GM23248 (cell line): ENCODE measurements at regions not wholly inside any gene's neighbourhood (a gene's known extent, or its start where the extent isn't known, plus 50 kb on each side); places are given as distances from the start of the nearest gene placed in this dataset.
"Not testable (repeated sequence)": the region's sequence is repeated elsewhere in the genome, so short reads cannot be mapped to it uniquely, and the experiment has no call there.

Experiments used
- DNase-seq: peaks from one replicate; pipeline ENCODE4 v3.0.0-alpha.2; 2015
- H2AFZ ChIP-seq: fragments of 200-600 bp; sonication (generic); 2 replicates; pipeline ENCODE4 v1.6.1; 2016; ENCODE audit warnings: antibody characterized with exemption
- H3F3A ChIP-seq: fragments of 200-600 bp; sonication (generic); 2 replicates; pipeline ENCODE4 v1.6.1; 2016; ENCODE audit warnings: mild to moderate bottlenecking, antibody characterized with exemption, mixed run types; ENCODE audit not compliant: insufficient read depth
- H3K27ac ChIP-seq: fragments of 200-600 bp; sonication (generic); 2 replicates; pipeline ENCODE4 v1.5.1; 2016; ENCODE audit warnings: mild to moderate bottlenecking
- H3K27me3 ChIP-seq: fragments of 200-600 bp; sonication (generic); replicated peaks from 2 replicates; pipeline ENCODE4 v1.6.1; 2016; ENCODE audit warnings: mild to moderate bottlenecking; ENCODE audit not compliant: insufficient read depth
- H3K36me3 ChIP-seq: fragments of 200-600 bp; sonication (generic); 2 replicates; pipeline ENCODE4 v1.6.1; 2016; ENCODE audit warnings: low read depth, mild to moderate bottlenecking
- H3K4me1 ChIP-seq: fragments of 200-600 bp; sonication (generic); 2 replicates; pipeline ENCODE4 v1.6.1; 2016; ENCODE audit warnings: mild to moderate bottlenecking; ENCODE audit not compliant: insufficient read depth
- H3K4me2 ChIP-seq: fragments of 200-600 bp; sonication (generic); one replicate; pipeline ENCODE4 v1.6.1; 2016; ENCODE audit warnings: mild to moderate bottlenecking; ENCODE audit not compliant: unreplicated experiment
- H3K4me3 ChIP-seq: fragments of 200-600 bp; sonication (generic); 2 replicates; pipeline ENCODE4 v1.5.1; 2016; ENCODE audit warnings: mild to moderate bottlenecking
- H3K79me2 ChIP-seq: fragments of 200-600 bp; sonication (generic); 2 replicates; pipeline ENCODE4 v1.6.1; 2016; ENCODE audit warnings: mild to moderate bottlenecking; ENCODE audit not compliant: insufficient read depth
- H3K9ac ChIP-seq: fragments of 200-600 bp; sonication (generic); 2 replicates; pipeline ENCODE4 v1.6.1; 2016; ENCODE audit warnings: mild to moderate bottlenecking
- H3K9me2 ChIP-seq: fragments of 200-600 bp; sonication (generic); 2 replicates; pipeline ENCODE4 v1.6.1; 2016; ENCODE audit warnings: mixed run types, mild to moderate bottlenecking, moderate library complexity; ENCODE audit not compliant: insufficient read depth
- H3K9me3 ChIP-seq: fragments of 200-600 bp; sonication (generic); one replicate; pipeline ENCODE4 v1.6.1; 2017; ENCODE audit warnings: low read depth
- H4K20me1 ChIP-seq: fragments of 200-600 bp; sonication (generic); 2 replicates; pipeline ENCODE4 v1.6.0; 2016; ENCODE audit not compliant: insufficient read depth
- EZH2 ChIP-seq: fragments of 200-600 bp; sonication (generic); IDR thresholded peaks from 2 replicates; pipeline ENCODE4 v1.6.1; 2018; ENCODE audit warnings: antibody characterized with exemption, mild to moderate bottlenecking; ENCODE audit not compliant: insufficient read depth, poor library complexity, severe bottlenecking
- EZH2phosphoT487 ChIP-seq: fragments of 200-600 bp; sonication (generic); IDR thresholded peaks from 2 replicates; pipeline ENCODE4 v1.6.1; 2018; ENCODE audit warnings: antibody characterized with exemption, moderate library complexity, mild to moderate bottlenecking, low read depth; ENCODE audit not compliant: insufficient read depth
- WGBS, 2 experiments: methylation state at CpG; one replicate each; pipeline ENCODE4 v1.1.6; 2015 to 2017; ENCODE audit warnings: low lambda C conversion rate in 2 of 2, low coverage in 1 of 2; ENCODE audit errors: missing lambda C conversion rate in 2 of 2; 5-methylcytosine and 5-hydroxymethylcytosine counted together
- in situ Hi-C: fragments of 300-500 bp; cut with MboI; formaldehyde crosslinking; loops from 2 replicates; pipeline ENCODE4 v1.15.0; 2020

- Histone ChIP-seq H3K36me3 (no peaks in the 10 kb centered on the region), H2AFZ (no peak overlapping the region), H3K4me1 (peaks cover 7% of the 10 kb centered on the region; the same call in 1 of the 2 replicates), H3F3A (no peaks in the 10 kb centered on the region), H3K9me2 (no peaks in the 10 kb centered on the region), H3K27me3 (no peaks in the 10 kb centered on the region), H3K27ac (no peak overlapping the region), H3K9me3 (no peaks in the 10 kb centered on the region), H4K20me1 (no peaks in the 10 kb centered on the region), H3K9ac (no peak overlapping the region), H3K4me2 (no peak overlapping the region), H3K79me2 (no peaks in the 10 kb centered on the region), H3K4me3 (no peak overlapping the region)
- peak; percentile 40 for DNase-seq
- in situ Hi-C loops = no loop called here
- TF ChIP-seq EZH2 = no peak
- no peak for TF ChIP-seq EZH2phosphoT487
- 10 to 19% methylated on average over 1 of the region's 1 CpG for WGBS, 2 experiments
These were observed 69.3 kb upstream of the WARS2 start for GRCh38 chr1:119209596-119210295.

DNA sequence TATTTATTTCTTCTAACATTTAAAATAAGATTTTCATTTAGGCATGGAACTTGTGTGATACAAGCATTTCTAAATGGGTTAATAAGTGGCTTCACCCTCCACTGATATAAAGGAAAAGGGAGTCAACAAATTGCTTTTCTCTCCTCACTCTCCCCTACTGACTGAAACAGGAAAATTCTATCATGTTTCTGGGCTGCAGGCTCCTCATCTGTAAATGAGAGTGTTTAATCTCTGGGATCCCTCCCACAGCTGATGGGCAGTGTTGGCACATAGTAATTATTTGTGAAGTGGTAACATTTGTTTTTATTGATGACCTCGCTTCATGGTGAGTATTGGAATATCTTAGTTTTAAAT is 69.8 kb upstream of the WARS2 start:
- Histone ChIP-seq H3K9me3 (no peaks in the 10 kb centered on the region), H3K79me2 (no peaks in the 10 kb centered on the region), H3K9ac (no peak overlapping the region), H3K36me3 (no peaks in the 10 kb centered on the region), H3K4me1 (peaks cover 7% of the 10 kb centered on the region; the same call in 1 of the 2 replicates), H3F3A (no peaks in the 10 kb centered on the region), H3K4me3 (no peak overlapping the region), H3K27me3 (no peaks in the 10 kb centered on the region), H2AFZ (no peak overlapping the region), H4K20me1 (no peaks in the 10 kb centered on the region), H3K4me2 (no peak overlapping the region), H3K9me2 (no peaks in the 10 kb centered on the region), H3K27ac (no peak overlapping the region)
- no peak for DNase-seq
- in situ Hi-C loops = no loop called here
- TF ChIP-seq EZH2phosphoT487 (no peak), EZH2 (no peak)
- 86 to 95% methylated on average over 1 of the region's 1 CpG for WGBS, 2 experiments

GRCh38 chr1:119213213-119213612 is 72.8 kb upstream of the WARS2 start:
- DNase-seq = not testable (repeated sequence)
- WGBS, 2 experiments = 83 to 87% methylated on average over 1 of the region's 1 CpG

GRCh38 chr1:119214961-119215360 is 74.5 kb upstream of the WARS2 start:
- H2AFZ ChIP-seq, H3K4me3 ChIP-seq, H3K36me3 ChIP-seq, H3K4me2 ChIP-seq, in situ Hi-C loops, H3K27ac ChIP-seq, H3K9ac ChIP-seq, H3F3A ChIP-seq, H3K9me2 ChIP-seq, H3K79me2 ChIP-seq, H3K9me3 ChIP-seq, H4K20me1 ChIP-seq, H3K27me3 ChIP-seq, H3K4me1 ChIP-seq, DNase-seq: not testable (repeated sequence)
- 87 to 95% methylated on average over 6 of the region's 6 CpGs for WGBS, 2 experiments

More at GRCh38 chr1:119213213-119213612, 72.8 kb upstream of the WARS2 start:
- H3K4me1 ChIP-seq, H3K79me2 ChIP-seq, H2AFZ ChIP-seq, H3K36me3 ChIP-seq, H3K9ac ChIP-seq, H3K4me2 ChIP-seq, H3F3A ChIP-seq, H3K4me3 ChIP-seq, H3K27ac ChIP-seq, H3K27me3 ChIP-seq, H3K9me2 ChIP-seq, H4K20me1 ChIP-seq, in situ Hi-C loops, H3K9me3 ChIP-seq: not testable (repeated sequence)

- Histone ChIP-seq H3K4me2 (no peak overlapping the region), H3K79me2 (no peaks in the 10 kb centered on the region), H3K27me3 (no peaks in the 10 kb centered on the region), H3K9ac (no peak overlapping the region), H3K9me2 (no peaks in the 10 kb centered on the region), H3K27ac (no peak overlapping the region), H2AFZ (no peak overlapping the region), H3K4me3 (no peak overlapping the region), H3K4me1 (peaks cover 13% of the 10 kb centered on the region), H4K20me1 (no peaks in the 10 kb centered on the region), H3F3A (0 out of 2 replicates have a peak, but pooled peaks cover 6% of the 10 kb centered on the region), H3K9me3 (no peaks in the 10 kb centered on the region), H3K36me3 (no peaks in the 10 kb centered on the region)
- TF ChIP-seq EZH2 = no peak
- no peak for TF ChIP-seq EZH2phosphoT487
- in situ Hi-C loops = no loop called here
- DNase-seq = no peak
These were observed 76.9 kb upstream of the WARS2 start for GRCh38 chr1:119217309-119217828.
